NCI-H2227 treated with DMSO at 0.1 percent for 48 hours (cell line): ENCODE measurements at regions not wholly inside any gene's neighbourhood (a gene's known extent, or its start where the extent isn't known, plus 50 kb on each side); places are given as distances from the start of the nearest gene placed in this dataset.
A peak's percentile ranks its signal among the peaks of the same experiment; 100 is the strongest.
"Not testable (repeated sequence)": the region's sequence is repeated elsewhere in the genome, so short reads cannot be mapped to it uniquely, and the experiment has no call there.

Experiments
- DNase-seq: peaks from one replicate; lab custom pipeline; 2025; lab: John Stamatoyannopoulos, UW

DNA sequence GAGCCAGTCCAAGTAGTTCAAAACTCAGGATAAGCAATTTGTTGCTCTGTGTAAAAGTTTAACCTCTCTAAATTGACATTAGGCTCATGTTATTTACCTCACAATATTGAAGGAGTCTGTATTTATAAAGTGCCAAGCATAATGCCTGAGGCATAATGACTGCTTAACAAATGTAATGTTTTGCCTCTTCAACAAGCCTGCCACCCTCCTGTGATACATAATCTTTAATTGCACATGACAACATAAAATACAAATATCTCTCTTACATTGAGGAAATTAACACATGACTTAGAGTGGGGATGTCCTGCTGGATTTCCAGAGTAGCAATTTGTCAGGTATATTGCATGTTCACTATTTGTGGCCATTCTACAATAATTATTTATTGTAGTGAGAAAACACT lies 469.2 kb upstream of the ANO5 start:
- DNase-seq: no peak

DNA sequence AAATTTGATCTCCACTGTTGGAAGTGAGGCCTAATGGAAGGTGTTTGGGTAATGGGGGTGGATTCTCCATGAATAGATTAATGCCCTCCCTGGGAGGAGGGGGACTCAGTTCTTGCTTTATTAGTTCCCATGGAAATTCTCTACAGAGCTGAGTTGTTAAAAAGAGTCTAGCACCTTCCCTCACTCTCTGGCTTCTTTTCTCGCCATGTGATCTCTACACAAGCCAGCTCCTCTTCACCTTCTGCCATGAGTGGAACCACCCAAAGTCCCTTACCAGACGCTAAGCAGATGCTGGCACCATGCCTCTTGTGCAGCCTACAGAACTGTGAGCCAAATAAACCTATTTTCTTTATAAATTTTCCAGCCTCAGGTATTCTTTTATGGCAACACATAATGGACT lies 465.8 kb upstream of the ANO5 start:
- DNase-seq: no peak

DNA sequence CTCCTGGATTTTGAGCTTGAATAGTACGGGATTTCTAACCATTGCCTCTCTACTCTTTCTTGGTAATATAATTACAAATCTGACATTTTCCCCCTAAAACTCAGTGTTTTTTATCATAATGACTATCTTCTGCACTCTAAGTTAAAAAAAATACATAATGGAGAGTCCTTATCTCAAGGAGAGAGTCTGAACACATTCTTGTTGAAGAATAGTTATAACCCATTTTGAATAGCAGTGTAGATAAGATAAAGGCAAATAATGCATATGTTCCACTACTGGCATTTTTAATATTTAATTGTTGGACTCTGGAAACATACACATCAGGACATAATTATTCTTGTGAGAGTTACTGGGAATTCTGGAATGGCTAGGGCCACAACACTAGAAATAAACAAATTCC lies 456.5 kb upstream of the ANO5 start:
- DNase-seq: no peak

DNA sequence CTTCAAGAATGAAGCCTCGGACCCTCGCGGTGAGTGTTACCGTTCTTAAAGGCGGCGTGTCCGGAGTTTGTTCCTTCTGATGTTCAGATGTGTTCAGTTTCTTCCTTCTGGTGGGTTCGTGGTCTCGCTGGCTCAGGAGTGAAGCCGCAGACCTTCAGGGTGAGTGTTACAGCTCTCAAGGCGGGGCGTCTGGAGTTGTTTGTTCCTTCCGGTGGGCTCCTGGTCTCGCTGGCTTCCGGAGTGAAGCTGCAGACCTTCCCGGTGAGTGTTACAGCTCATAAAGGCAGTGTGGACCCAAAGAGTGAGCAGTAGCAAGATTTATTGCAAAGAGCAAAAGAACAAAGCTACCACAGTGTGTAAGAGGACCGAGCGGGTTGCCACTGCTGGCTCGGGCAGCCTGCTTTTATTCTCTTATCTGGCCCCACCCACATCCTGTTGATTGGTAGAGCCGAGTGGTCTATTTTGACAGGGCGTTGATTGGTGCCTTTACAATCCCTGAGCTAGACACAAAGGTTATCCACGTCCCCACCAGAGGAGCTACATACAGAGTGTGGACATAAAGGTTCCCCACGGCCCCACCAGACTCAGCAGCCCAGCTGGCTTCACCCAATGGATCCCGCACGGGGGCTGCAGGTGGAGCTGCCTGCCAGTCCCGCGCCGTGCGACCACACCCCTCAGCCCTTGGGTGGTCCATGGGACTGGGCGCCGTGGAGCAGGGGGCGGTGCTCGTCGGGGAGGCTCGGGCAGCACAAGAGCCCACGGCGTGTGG lies 440.2 kb upstream of the ANO5 start:
- peak; percentile 48 for DNase-seq

DNA sequence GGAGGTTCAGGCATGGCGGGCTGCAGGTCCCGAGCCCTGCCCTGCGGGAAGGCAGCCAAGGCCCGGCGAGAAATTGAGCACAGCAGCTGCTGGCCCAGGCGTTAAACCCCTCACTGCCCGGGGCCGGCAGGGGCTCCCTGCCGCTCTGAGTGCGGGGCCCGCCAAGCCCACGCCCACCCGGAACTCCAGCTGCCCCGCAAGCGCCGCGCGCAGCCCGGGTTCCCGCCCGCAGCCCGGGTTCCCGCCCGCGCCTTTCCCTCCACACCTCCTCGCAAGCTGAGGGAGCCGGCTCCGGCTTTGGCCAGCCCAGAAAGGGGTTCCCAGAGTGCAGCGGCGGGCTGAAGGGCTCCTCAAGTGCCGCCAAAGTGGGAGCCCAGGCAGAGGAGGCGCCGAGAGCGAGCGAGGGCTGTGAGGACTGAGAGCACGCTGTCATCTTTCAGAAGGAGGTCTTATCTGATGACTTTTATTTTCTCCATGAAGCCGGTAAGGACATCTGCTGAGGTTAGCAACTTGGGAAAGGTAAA lies 439.6 kb upstream of the ANO5 start:
- DNase-seq: peak; percentile 37

DNA sequence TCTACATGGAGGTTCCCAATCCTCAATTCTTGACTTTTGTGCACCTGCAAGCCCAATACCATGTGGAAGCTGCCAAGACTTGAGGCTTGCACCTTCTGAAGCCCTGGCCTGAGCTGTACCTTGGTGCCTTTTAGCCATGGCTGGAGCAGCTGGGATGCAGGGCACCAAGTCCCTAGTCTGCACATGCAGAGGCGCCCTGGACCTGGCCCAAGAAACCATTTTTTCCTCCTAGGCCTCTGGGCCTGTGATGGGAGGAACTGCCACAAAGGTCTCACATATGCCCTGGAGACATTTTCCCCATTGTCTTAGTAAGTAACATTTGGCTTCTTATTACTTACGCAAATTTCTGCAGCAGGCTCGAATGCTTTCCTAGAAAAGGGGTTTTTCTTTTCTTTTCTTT lies 431.9 kb upstream of the ANO5 start:
- DNase-seq: no peak

DNA sequence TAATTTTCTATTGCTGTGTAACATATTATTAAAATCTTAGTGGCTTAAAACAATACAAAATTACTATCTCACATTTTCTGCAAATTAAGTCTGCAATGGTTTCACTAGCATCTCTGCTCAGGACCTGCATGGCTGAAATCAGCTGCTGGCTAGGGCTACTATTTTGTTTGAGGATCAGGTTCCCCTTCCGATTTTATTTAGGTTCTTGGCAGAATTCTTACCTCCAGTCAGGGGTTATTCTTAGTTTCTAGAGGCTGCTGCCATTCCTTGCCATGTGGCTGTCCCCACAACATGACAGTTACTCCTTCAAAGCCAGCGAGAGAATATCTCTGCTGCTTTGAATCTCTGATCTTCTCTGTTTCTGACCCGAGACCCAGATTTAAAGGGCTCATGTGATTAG lies 424.5 kb upstream of the ANO5 start:
- no peak for DNase-seq

DNA sequence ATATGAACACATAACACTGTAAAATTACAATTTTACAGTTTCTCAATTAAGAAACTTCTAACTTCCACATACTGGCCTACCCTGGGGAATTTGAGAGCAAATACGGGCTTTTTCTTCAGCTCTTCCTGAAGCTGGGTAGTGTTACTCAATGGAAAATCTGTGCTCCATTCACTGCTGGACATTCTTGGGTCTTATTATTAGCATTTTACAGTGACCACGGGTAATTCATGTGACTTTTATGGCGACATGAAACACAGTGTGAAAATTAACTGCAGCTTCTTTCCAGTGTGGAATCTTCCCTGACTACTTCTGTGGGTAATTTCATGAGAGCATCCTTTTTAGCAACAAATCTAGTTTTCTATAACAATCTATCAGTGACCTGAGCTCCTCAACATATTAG lies 423.7 kb upstream of the ANO5 start:
- no peak for DNase-seq

DNA sequence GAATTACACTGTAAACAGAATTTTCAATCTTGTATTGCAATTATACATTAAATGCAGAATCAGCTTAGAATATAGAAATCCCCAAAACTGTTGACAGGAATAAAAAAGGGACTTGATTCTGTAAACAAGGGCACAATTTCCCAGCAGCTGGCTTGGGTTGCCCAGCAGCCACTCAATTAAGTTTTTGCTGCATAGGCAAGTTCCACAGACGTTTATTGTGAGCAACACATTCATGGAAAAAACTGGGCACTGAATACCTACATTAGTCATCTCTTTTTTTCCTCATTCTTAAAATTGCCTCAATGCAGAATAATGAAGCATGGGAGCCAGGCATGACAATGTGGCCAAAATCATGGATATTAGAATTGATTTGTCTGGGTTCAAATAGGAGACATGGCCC lies 421.8 kb upstream of the ANO5 start:
- no peak for DNase-seq

DNA sequence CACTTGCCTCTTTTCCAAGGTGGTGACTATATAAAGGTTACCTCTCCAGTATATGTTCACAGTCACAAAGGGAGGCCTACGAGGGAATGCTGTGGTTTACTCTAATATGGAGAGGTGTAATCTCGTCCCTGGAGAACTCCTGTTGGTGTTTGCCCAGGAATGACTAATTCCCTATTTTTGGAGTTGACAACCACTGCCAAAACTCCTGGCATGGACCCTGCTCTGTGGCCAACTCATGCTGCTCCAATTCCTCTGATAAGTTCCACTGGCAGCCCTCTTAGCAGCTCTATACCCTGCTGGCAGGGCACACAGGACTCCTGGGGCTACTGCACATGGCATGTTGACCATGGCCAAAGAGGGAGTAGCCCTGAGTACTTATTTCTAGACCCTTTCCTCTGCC lies 418.7 kb upstream of the ANO5 start:
- DNase-seq: no peak

DNA sequence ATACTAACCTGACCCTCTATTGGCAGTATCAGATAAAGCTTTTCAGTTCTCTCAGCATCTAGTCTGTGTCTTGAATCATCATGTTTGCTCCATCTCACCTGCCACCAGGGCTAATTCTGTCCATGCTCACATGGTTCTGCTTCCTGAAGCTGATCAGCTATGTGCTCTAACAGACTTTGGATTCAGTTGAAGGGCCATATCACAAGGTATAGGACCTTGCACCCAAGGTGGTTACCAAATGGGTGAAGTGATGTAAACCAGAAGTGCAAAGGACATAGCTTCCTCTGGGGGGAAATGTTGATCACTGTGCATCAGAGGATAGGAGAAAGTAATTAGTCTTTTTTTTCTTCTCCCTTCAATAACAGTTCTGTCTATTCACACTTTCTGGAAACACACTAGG lies 417.0 kb upstream of the ANO5 start:
- DNase-seq: no peak

DNA sequence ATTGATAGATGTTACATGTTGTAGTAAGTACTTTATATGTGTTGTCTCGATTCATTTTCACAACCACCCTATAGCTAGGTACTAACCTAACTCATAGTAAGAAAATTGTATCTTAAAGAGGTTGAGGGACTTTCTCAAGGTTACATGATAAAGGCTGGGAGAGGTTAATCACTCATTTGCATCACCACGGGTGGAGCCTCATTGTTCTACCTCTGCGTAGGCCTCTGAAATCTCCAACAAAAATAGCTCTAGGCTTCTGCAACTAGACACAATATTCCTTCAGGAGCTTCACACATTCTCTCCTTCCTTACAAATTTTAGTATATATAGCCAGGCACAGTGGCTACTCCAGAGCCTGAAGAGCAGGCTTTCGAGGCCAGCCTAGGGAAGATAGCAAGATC lies 408.9 kb upstream of the ANO5 start:
- DNase-seq: no peak

DNA sequence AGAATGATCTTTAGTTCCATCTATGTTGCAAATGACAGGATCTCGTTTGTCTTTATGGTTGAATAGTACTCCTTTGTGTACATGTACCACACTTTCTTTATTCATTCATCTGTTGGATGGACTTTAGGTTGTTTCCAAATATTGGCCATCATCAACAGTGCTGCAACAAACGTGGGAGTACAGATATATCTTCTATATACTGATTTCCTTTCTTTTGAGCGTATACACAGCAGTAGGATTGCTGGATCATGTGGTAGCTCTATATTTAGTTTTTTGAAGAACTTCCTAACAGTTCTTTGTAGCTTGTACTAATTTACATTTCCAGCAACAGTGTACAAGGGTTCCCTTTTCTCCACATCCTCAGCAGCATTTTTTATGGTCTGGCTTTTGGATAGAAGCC lies 407.5 kb upstream of the ANO5 start:
- no peak for DNase-seq

DNA sequence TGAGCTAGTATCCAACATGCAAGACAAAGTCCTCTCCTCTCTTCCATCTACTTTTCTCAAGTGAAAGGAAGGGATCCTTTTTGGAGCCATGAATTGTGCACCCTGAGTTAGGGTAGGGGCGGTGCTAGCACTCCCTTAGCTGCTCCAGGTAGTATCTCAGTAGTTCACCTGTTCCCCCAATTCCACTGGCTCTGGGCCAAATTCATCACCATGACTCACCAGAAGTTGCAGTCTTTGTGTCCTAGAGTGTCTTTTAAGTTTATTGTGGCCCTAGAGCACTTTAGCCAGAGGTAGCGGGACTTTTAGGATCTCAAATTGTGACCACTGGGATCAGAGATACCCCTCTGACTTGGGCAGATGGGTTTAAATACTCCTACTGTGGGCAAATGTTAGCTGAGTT lies 398.6 kb upstream of the ANO5 start:
- no peak for DNase-seq

DNA sequence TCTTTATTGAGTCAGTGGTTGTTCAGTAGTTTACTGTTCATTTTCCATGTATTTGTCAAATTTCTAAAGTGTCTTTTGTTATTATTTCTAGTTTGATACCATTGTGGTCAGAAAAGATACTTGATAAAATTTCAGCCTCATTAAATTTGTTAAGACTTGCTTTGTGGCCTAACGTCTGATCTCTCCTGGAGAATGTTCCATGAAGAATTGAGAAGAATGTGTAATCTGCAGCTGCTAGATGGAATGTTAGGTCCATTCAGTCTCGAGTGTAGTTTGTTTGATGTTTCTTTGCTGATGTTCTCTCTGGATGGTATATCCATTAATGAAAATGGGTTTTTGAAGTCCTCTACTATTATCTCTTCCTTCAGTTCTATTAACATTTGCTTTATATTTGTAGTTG lies 394.7 kb upstream of the ANO5 start:
- no peak for DNase-seq

DNA sequence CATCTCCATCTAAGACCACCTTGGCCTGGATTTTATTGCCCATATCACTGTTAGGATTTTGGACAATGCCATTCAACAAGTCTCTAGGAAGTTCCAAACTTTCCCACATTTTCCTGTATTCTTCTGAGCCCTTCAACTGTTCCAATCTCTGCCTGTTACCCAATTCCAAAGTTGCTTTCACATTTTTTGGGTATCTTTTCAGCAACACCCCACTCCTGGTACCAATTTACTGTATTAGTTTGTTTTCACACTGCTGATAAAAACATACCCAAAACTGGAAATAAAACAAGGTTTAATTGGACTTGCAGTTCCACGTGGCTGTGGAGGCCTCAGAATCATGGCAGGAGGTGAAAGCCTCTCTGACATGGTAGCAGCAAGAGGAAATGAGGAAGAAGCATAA lies 388.4 kb upstream of the ANO5 start:
- DNase-seq: not testable (repeated sequence)

DNA sequence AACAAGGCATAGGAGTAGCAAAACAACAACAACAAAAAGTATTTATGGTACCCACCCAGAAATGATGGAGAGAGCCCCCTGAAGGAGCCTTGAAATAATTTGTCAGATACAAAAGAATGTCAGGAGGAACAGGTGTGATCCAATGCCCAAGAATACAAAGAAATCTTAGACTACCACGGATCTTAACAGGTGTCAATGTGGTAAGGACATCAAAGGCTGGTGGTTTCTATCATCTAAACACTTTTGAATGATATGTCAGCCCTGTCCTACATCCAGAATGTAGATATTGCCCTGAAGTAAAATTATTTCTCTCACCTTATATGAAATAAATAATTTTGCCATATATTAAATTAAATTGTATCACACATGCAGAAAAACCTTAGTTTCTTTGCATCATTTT lies 386.4 kb upstream of the ANO5 start:
- DNase-seq: no peak

DNA sequence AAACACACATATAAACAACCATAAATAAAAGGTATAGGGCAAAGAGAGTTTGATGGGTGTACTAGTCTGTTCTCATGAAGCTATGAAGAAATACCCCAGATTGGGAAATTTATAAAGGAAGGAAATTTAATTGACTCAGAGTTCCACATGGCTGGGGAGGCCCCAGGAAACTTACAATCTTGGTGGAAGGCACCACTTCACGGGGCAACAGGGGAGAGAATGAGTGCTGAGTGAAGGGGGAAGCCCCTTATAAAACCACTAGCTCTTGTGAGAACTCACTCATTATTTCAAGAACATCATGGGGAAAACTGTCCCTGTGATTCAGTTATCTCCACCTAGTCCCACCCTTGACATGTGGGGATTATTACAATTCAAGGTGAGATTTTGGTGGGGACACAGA lies 385.9 kb upstream of the ANO5 start:
- no peak for DNase-seq

DNA sequence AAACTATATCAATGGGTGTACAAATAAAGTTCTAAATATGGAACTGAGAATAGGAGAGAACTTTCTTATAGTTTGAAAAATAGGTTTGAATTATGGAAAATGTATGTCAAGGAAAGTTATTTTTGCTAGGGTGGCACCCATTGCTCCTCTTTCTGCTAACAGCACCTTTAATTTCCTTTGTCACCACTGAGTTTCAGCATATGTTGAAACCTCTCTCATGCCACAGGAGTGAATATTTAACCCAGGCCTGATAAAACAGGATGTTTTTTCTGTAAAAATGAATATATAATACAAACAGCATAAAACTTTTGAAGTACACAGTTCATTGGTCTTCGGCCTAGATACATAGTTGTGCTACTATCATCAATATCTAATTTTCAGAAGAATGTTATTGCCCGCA lies 385.5 kb upstream of the ANO5 start:
- DNase-seq: no peak

DNA sequence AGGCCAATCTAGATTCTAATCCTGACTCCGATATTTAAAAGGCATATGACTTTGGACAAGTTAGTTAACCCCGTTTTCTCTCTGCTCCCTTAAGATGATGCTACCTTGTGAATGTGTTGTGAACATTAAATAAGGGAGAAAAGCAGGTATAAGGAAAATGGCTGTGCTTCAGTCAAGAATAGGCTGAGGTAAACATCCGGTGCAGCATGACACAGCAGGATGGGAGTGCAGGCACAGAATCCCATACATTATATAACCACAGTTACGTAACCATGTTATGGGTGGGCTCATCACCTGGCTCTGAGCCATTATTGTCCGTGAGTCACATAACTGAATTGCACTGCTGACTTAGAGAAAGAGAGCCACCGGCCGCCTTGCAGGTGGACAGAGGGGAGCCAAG lies 382.2 kb upstream of the ANO5 start:
- no peak for DNase-seq

DNA sequence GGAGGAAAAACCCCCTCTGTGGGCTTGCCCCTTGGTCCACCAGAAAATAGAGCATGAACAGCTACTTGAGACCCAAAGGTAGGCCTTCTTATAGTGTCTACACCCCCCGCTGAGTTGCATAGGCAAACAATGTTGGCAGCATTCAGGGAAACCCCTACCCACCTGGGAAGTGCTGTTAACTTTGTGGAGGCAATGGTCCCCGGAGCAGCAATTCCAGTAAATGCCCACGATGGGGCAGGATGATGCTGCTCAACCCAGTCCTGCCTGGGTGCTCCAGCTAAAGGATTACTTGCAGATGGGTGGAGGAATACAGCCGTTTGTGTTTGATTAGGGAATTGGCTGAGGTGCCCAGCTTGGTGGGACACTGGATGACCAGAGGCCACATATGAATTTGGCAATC lies 381.3 kb upstream of the ANO5 start:
- no peak for DNase-seq

DNA sequence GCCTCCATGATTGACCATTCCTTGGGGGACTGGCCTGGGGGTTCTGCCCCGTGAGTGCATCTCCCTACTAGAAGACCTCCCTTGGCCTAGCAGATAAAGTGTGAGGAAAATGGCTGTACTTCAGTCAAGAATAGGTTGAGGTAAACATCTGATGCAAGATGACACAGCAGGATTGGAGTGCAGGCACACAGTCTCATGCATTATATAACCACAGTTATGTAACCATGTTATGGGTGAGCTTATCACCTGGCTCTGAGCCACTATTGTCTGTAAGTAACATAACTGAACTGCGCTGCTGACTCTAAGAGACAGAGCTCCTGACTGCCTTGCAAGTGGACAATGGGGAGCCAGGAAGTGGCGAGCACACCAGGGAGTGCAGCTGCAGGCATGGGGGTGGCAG lies 378.7 kb upstream of the ANO5 start:
- no peak for DNase-seq

DNA sequence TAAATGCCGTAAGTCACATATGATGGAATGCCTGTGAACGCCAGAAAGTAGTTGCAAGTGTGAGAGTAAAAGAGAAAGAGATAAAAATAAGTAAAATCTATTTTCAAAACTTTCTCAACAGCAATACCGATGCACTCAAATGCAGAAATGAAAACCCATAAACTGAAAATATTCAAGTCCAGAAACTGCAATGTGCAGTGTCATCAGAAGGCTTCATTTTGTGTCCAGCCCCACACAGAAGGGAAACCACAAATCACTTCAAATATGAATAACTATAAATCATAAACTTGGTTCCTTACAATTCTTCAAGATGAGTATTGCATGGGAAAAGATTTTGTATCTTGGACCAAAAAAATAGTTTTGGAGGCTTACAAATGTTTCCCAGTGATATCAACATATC lies 375.2 kb upstream of the ANO5 start:
- no peak for DNase-seq

DNA sequence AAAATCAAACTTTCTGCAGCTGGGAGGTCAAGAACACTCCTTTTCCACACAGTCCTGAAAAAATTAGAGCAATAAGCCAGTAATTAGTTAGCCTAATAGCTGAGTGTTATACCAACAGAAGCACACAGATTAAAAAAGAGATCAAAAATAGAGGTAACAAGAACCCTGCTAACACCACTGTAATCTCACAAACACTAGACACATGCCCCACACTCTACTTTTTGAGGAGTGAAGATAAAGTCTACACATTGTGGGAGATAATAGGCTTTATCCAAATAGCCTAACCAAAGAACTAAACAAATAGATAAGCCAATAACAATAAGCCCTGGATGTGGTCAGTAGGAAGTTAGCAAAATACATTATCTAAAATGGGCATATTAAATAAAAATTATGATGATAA lies 372.7 kb upstream of the ANO5 start:
- DNase-seq: no peak
